HCT116 (cell line): ENCODE measurements at regions not wholly inside any gene's neighbourhood (a gene's known extent, or its start where the extent isn't known, plus 50 kb on each side); places are given as distances from the start of the nearest gene placed in this dataset.

Experiments used
- ATAC-seq: fragments of 200-7000 bp; cut with Tn5 transposase; 2 replicates; pipeline ENCODE4 v1.9.1; 2020; ENCODE audit warnings: mild to moderate bottlenecking, moderate library complexity
- BruUV-seq: library from RNA; stranded (reverse); fragments of 400-500 nt; replicated peaks from 2 replicates; lab custom pipeline; 2021; lab: Mats Ljungman, UMichigan
- CTCF ChIA-PET: fragments of 300-600 bp; sonication (Branson Sonifier 250); formaldehyde crosslinking; loops from one replicate; lab custom pipeline; 2021; ENCODE audit warnings: antibody characterized with exemption; lab: Charles Lee
- POLR2A ChIA-PET: fragments of 300-600, 350-600 bp; sonication (Branson Sonifier 250); formaldehyde crosslinking; loops from one replicate; lab custom pipeline; 2021; ENCODE audit warnings: antibody characterized with exemption; lab: Charles Lee
- RAD21 ChIA-PET, 2 experiments: fragments of 300-600 bp; sonication (Branson Sonifier 250); formaldehyde crosslinking; loops; one replicate each; lab custom pipeline; 2023; ENCODE audit warnings: low total read pairs in 2 of 2; ENCODE audit not compliant: uncharacterized antibody in 2 of 2, unreplicated experiment in 2 of 2, low non-redundant PET in 1 of 2; lab: Charles Lee
- DNase-seq: peaks from one replicate; pipeline ENCODE4 v3.0.0-alpha.2; 2010; ENCODE audit warnings: low read depth, low spot score
- H2AFZ ChIP-seq: fragments of 200-600 bp; shearing (Covaris generic), sonication (generic); 2 replicates; pipeline ENCODE4 v1.6.1; 2017; ENCODE audit warnings: low read depth, mixed run types, mixed read lengths, antibody characterized with exemption, low read length; ENCODE audit not compliant: poor library complexity, severe bottlenecking
- H3K27ac ChIP-seq: 2 replicates; pipeline ENCODE4 v1.5.1; 2012; ENCODE audit warnings: low read depth, low read length
- H3K27me3 ChIP-seq: fragments of 200-600 bp; sonication (generic); 2 replicates; pipeline ENCODE4 v1.6.1; 2016; ENCODE audit warnings: mixed run types, low read length, mixed read lengths; ENCODE audit not compliant: insufficient read depth
- H3K36me3 ChIP-seq, 2 experiments: fragments of 200-500 bp in 1 of 2; fragments of 200-600 bp in 1 of 2; sonication (Bioruptor generic) in 1 of 2; sonication (generic) in 1 of 2; 2 replicates each; pipeline versions ENCODE4 v1.5.1 to v1.6.1; 2014 to 2016; ENCODE audit warnings: low read length in 2 of 2, inconsistent platforms in 1 of 2, mixed read lengths in 1 of 2, mixed run types in 1 of 2; ENCODE audit not compliant: insufficient read depth in 2 of 2, control insufficient read depth in 1 of 2
- H3K4me1 ChIP-seq, 2 experiments: fragments of 200-600 bp in 1 of 2; sonication (generic) in 1 of 2; 2 replicates each; pipeline versions ENCODE4 v1.5.1 to v1.6.1; 2012 to 2017; ENCODE audit warnings: low read length in 2 of 2, inconsistent platforms in 1 of 2, mild to moderate bottlenecking in 1 of 2, mixed read lengths in 1 of 2, mixed run types in 1 of 2, moderate library complexity in 1 of 2; ENCODE audit not compliant: insufficient read depth in 2 of 2, control insufficient read depth in 1 of 2
- H3K4me2 ChIP-seq: fragments of 200-600 bp; sonication (generic); 2 replicates; pipeline ENCODE4 v1.6.1; 2017; ENCODE audit warnings: mixed run types, low read length, mixed read lengths
- H3K4me3 ChIP-seq, 2 experiments: fragments of 200-600 bp in 1 of 2; sonication (generic) in 1 of 2; replicated peaks in 1 of 2; 2 replicates each; pipeline ENCODE4 v1.5.1; 2011 to 2016; ENCODE audit warnings: low read length in 2 of 2, control low read depth in 1 of 2, low read depth in 1 of 2, mild to moderate bottlenecking in 1 of 2, mixed read lengths in 1 of 2, mixed run types in 1 of 2
- H3K79me2 ChIP-seq: fragments of 200-600 bp; sonication (generic); 2 replicates; pipeline ENCODE4 v1.6.1; 2017; ENCODE audit warnings: mild to moderate bottlenecking, mixed run types, low read length, moderate library complexity, mixed read lengths; ENCODE audit not compliant: insufficient read depth
- H3K9ac ChIP-seq: fragments of 200-600 bp; sonication (generic); 2 replicates; pipeline ENCODE4 v1.6.1; 2016; ENCODE audit warnings: low read length, mixed read lengths
- H3K9me2 ChIP-seq: fragments of 200-600 bp; sonication (generic), shearing (Covaris generic); 2 replicates; pipeline ENCODE4 v1.6.1; 2017; ENCODE audit warnings: mixed run types, mild to moderate bottlenecking, moderate library complexity; ENCODE audit not compliant: insufficient read depth
- H3K9me3 ChIP-seq, 2 experiments: fragments of 200-500 bp in 1 of 2; fragments of 200-600 bp in 1 of 2; sonication (Bioruptor generic) in 1 of 2; sonication (generic) in 1 of 2; 2 replicates each; pipeline ENCODE4 v1.6.1; 2014 to 2017; ENCODE audit warnings: low read length in 2 of 2, mixed read lengths in 2 of 2, inconsistent platforms in 1 of 2, low read depth in 1 of 2, mild to moderate bottlenecking in 1 of 2, mixed run types in 1 of 2, moderate library complexity in 1 of 2; ENCODE audit not compliant: control insufficient read depth in 1 of 2, insufficient read depth in 1 of 2
- H4K20me1 ChIP-seq: fragments of 200-600 bp; sonication (generic), shearing (Covaris generic); 2 replicates; pipeline ENCODE4 v1.6.1; 2017; ENCODE audit warnings: mixed run types, mild to moderate bottlenecking, moderate library complexity; ENCODE audit not compliant: insufficient read depth
- CBX3 ChIP-seq: IDR thresholded peaks from 2 replicates; pipeline ENCODE4 v1.6.1; 2012; ENCODE audit warnings: low read depth
- CEBPB ChIP-seq: IDR thresholded peaks from 2 replicates; pipeline ENCODE4 v1.6.1; 2012; ENCODE audit warnings: low read depth
- EGR1 ChIP-seq: IDR thresholded peaks from 2 replicates; pipeline ENCODE4 v1.6.1; 2012; ENCODE audit warnings: low read depth
- ELF1 ChIP-seq: IDR thresholded peaks from 2 replicates; pipeline ENCODE4 v1.6.1; 2012; ENCODE audit warnings: low read depth, borderline replicate concordance
- EZH2phosphoT487 ChIP-seq: fragments of 200-600 bp; IDR thresholded peaks from 2 replicates; pipeline ENCODE4 v1.6.1; 2018; ENCODE audit warnings: antibody characterized with exemption, borderline replicate concordance
- POLR2A ChIP-seq: IDR thresholded peaks from 2 replicates; pipeline ENCODE4 v1.7.0; 2011; ENCODE audit warnings: borderline replicate concordance; ENCODE audit not compliant: insufficient read depth, insufficient read length; ENCODE audit errors: extremely low read depth
- POLR2AphosphoS5 ChIP-seq: IDR thresholded peaks from 2 replicates; pipeline ENCODE4 v1.6.1; 2011; ENCODE audit warnings: mild to moderate bottlenecking, low read depth, low read length, moderate library complexity
- SIN3A ChIP-seq: IDR thresholded peaks from 2 replicates; pipeline ENCODE4 v1.6.1; 2012; ENCODE audit warnings: low read depth
- SP1 ChIP-seq: IDR thresholded peaks from 2 replicates; pipeline ENCODE4 v1.6.1; 2012; ENCODE audit warnings: low read depth
- SRF ChIP-seq: IDR thresholded peaks from 2 replicates; pipeline ENCODE4 v1.6.1; 2012; ENCODE audit warnings: low read depth
- TCF7L2 ChIP-seq: IDR thresholded peaks from 2 replicates; pipeline ENCODE4 v1.7.0; 2011; ENCODE audit warnings: borderline replicate concordance, inconsistent platforms; ENCODE audit not compliant: insufficient read depth, insufficient read length; ENCODE audit errors: extremely low read depth
- YY1 ChIP-seq: IDR thresholded peaks from 2 replicates; pipeline ENCODE4 v1.6.1; 2011; ENCODE audit warnings: low read length, low read depth, moderate library complexity, mild to moderate bottlenecking; ENCODE audit not compliant: insufficient replicate concordance; ENCODE audit errors: extremely low read depth
- ZFX ChIP-seq: fragments of 450-650 bp; IDR thresholded peaks from 2 replicates; pipeline ENCODE4 v1.6.1; 2017
- ZNF274 ChIP-seq: fragments of 200-500 bp; sonication (Bioruptor generic); IDR thresholded peaks from 2 replicates; pipeline ENCODE4 v1.6.1; 2014; ENCODE audit warnings: mild to moderate bottlenecking, low read depth, low read length, inconsistent platforms
- intact Hi-C: fragments of 100-400 bp; cut with micrococcal nuclease; formaldehyde crosslinking; loops from 2 replicates; pipeline ENCODE4 v1.10.0; 2022
- TF ChIP-seq, protein P1 (sequence below): IDR thresholded peaks from 2 replicates; pipeline ENCODE4 v1.6.1; 2012
- TF ChIP-seq, protein P2 (sequence below), 3 experiments: fragments of 200-600 bp in 1 of 3; sonication (generic) in 1 of 3; IDR thresholded peaks in 2 of 3; conservative IDR thresholded peaks in 1 of 3; 2 replicates each; pipeline ENCODE4 v1.5.1; 2012 to 2017; ENCODE audit warnings: low read depth in 2 of 3, low read length in 2 of 3, antibody characterized with exemption in 1 of 3, borderline replicate concordance in 1 of 3, control low read depth in 1 of 3, mild to moderate bottlenecking in 1 of 3, mixed read lengths in 1 of 3, mixed run types in 1 of 3, moderate library complexity in 1 of 3; ENCODE audit not compliant: insufficient read depth in 1 of 3
- TF ChIP-seq, protein P3 (sequence below): IDR thresholded peaks from 2 replicates; pipeline ENCODE4 v1.6.1; 2011; ENCODE audit warnings: mild to moderate bottlenecking, low read length, moderate library complexity; ENCODE audit not compliant: insufficient replicate concordance; ENCODE audit errors: extremely low read depth

DNA sequence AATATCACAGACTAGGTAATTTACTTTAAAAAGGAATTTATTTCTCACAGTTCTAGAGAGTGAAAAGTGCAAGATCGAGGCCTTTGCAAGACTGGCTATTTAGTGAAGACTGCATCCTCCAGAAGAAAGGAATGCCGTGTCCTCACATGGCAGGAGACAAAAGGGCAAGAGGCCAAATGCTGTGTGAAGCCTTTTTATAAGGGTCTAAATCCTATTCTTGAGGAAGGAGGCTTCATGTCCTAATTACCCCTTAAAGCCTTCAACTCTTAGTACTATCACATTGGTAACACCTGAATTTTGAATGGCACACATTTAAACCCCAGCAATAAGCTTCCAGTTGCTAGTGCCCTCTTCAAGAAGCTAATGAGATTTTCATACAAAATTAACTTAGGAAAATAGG, 1882.3 kb upstream of the PIK3C3 start:
- Histone ChIP-seq H3K27me3 (no peaks in the 10 kb centered on the region), H3K79me2 (no peaks in the 10 kb centered on the region), H3K4me3 (no peak overlapping the region), H4K20me1 (no peaks in the 10 kb centered on the region), H3K4me1 (no peaks in the 10 kb centered on the region), H3K27ac (no peak overlapping the region), H3K4me2 (no peak overlapping the region), H3K36me3 (no peaks in the 10 kb centered on the region), H3K9me2 (no peaks in the 10 kb centered on the region), H2AFZ (no peak overlapping the region), H3K9me3 (no peaks in the 10 kb centered on the region; a peak in 1 of 4 replicates), H3K9ac (no peak overlapping the region)
- ChIA-PET CTCF (no interaction called here), RAD21 (no interaction called here), POLR2A (no interaction called here)
- no peak for TF ChIP-seq SP1
- TF ChIP-seq ZNF274 = no peak
- TF ChIP-seq CEBPB = no peak
- TF ChIP-seq, protein P1, sequence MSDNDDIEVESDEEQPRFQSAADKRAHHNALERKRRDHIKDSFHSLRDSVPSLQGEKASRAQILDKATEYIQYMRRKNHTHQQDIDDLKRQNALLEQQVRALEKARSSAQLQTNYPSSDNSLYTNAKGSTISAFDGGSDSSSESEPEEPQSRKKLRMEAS = no peak
- no peak for TF ChIP-seq ELF1
- no peak for TF ChIP-seq POLR2A
- TF ChIP-seq CBX3 = no peak
- TF ChIP-seq EGR1 = no peak
- no peak for TF ChIP-seq SRF
- BruUV-seq = no TSS peak
- DNase-seq (no peak), ATAC-seq (no peak)
- intact Hi-C loops = no loop called here

DNA sequence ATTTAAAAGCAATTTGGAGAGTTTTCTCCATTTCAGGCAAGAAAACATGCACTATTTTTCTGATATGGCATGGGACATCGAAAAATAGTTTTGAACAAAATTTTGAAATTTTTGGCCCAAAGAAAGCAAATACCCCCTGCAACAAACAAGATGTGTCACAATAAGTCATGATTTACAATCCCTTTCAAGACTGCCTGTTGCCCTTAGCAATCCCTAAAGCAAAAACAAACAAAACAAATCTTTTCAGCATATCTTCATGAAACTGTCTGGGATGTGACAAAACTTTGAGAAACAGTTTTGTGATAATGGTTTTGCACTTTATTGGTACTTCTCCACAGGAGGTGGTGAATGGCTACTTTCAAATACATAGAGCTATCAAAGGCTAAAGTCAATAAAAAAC, 1888.7 kb upstream of the PIK3C3 start:
- ChIA-PET CTCF (no interaction called here), POLR2A (no interaction called here), RAD21 (no interaction called here)
- H2AFZ ChIP-seq = no peak overlapping the region
- intact Hi-C loops = no loop called here
- TF ChIP-seq, protein P1 = no peak
- TF ChIP-seq EGR1 = no peak
- no peak for TF ChIP-seq ZFX
- TF ChIP-seq CBX3 = no peak
- no peak for TF ChIP-seq POLR2AphosphoS5
- no peak for TF ChIP-seq EZH2phosphoT487
- no peak for TF ChIP-seq SIN3A
- TF ChIP-seq YY1 = no peak
- TF ChIP-seq ZNF274 = no peak
- TF ChIP-seq, protein P2, sequence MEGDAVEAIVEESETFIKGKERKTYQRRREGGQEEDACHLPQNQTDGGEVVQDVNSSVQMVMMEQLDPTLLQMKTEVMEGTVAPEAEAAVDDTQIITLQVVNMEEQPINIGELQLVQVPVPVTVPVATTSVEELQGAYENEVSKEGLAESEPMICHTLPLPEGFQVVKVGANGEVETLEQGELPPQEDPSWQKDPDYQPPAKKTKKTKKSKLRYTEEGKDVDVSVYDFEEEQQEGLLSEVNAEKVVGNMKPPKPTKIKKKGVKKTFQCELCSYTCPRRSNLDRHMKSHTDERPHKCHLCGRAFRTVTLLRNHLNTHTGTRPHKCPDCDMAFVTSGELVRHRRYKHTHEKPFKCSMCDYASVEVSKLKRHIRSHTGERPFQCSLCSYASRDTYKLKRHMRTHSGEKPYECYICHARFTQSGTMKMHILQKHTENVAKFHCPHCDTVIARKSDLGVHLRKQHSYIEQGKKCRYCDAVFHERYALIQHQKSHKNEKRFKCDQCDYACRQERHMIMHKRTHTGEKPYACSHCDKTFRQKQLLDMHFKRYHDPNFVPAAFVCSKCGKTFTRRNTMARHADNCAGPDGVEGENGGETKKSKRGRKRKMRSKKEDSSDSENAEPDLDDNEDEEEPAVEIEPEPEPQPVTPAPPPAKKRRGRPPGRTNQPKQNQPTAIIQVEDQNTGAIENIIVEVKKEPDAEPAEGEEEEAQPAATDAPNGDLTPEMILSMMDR (IDR thresholded peaks at IDR 0.05 in 2 of 3, conservative IDR thresholded peaks at IDR 0.05 in 1 of 3; ENCODE audit: borderline replicate concordance in 1 of 3, insufficient read depth in 1 of 3, low read depth in 2 of 3, low read length in 2 of 3) = no peak
- no peak for TF ChIP-seq ELF1
- TF ChIP-seq, protein P3, sequence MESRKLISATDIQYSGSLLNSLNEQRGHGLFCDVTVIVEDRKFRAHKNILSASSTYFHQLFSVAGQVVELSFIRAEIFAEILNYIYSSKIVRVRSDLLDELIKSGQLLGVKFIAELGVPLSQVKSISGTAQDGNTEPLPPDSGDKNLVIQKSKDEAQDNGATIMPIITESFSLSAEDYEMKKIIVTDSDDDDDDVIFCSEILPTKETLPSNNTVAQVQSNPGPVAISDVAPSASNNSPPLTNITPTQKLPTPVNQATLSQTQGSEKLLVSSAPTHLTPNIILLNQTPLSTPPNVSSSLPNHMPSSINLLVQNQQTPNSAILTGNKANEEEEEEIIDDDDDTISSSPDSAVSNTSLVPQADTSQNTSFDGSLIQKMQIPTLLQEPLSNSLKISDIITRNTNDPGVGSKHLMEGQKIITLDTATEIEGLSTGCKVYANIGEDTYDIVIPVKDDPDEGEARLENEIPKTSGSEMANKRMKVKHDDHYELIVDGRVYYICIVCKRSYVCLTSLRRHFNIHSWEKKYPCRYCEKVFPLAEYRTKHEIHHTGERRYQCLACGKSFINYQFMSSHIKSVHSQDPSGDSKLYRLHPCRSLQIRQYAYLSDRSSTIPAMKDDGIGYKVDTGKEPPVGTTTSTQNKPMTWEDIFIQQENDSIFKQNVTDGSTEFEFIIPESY = no peak
- TF ChIP-seq TCF7L2 = no peak
- no peaks in the 10 kb centered on the region for H3K9me2 ChIP-seq
- H3K36me3 ChIP-seq = no peaks in the 10 kb centered on the region
- no peak overlapping the region for H3K4me2 ChIP-seq
- H3K9me3 ChIP-seq = peaks cover 0 to 3% of the 10 kb centered on the region in 2 experiments; a peak in 1 of 4 replicates
- no peaks in the 10 kb centered on the region for H3K27me3 ChIP-seq
- DNase-seq (no peak), ATAC-seq (no peak)
- no peaks in the 10 kb centered on the region for H3K79me2 ChIP-seq
- no peak overlapping the region for H3K4me3 ChIP-seq
- H3K9ac ChIP-seq = no peak overlapping the region
- H3K4me1 ChIP-seq = no peaks in the 10 kb centered on the region
- no TSS peak for BruUV-seq
- no peak overlapping the region for H3K27ac ChIP-seq
- no peaks in the 10 kb centered on the region for H4K20me1 ChIP-seq
